GM21526 (cell line): ENCODE measurements at regions not wholly inside any gene's neighbourhood (a gene's known extent, or its start where the extent isn't known, plus 50 kb on each side); places are given as distances from the start of the nearest gene placed in this dataset.

Experiments
- ATAC-seq: cut with Tn5 transposase; IDR thresholded peaks from one replicate; pipeline ENCODE4 v1.9.1; 2021; ENCODE audit warnings: moderate library complexity; ENCODE audit not compliant: unreplicated experiment, low FRiP score

- ATAC-seq, result no peak
These were observed 74.6 kb upstream of the SPATA12 start for GRCh38 chr3:56985878-56986277.

- ATAC-seq, result no peak
These were observed 75.0 kb upstream of the SPATA12 start for GRCh38 chr3:56985460-56985859.

DNA sequence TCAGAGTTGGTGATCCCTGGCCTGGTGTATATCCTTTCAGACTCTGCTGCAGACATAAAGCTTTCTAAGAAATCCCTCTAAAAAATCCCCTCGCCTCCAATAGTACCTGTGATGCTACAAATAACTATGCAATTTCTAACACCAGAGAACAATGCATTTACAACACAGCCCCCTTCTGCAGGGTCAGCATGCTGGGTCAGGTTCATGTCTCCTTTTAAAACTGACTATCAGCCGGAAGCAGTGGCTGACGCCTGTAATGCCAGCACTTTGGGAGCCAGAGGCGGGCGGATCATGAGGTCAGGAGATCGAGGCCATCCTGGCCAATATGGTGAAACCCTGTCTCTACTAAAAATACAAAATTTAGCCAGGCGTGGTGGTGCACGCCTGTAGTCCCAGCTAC lies 77.0 kb upstream of the SPATA12 start:
- no peak for ATAC-seq

DNA sequence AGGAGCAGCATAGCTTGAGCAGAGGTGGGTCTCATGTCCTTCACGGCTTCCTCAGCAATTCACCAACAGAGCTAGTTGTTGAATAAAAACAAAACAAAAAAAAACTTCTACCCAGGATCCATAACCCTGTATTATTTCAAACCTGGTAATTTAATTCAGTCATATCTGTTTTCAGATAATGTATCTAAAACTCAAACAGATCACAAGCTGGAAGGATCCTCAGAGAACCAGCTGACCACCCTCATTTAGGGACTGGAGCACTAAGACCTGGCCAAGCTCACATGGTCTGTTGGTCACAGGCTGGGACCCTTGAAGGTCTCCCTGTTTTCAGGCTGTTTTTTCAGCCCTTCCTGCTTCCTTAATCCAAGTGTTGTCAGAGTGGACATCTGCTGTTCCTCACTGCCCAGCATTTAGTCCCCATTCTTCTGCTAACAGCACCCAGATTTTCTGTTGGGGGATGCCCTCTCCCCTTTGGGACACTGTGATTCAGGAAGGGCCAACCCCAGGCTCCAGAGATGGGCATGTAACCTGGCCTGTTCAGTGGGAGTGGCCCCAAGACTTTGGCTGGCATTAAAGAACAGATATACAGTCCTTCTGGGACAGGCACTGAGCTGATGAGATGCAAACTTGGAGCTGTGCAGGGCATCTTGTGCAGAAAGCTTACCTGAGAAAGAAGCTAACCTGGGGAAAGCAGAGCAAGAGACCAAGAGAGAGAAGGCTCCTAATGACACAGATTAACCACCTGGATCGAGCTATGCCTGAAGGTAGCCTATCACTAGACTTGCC lies 78.8 kb upstream of the SPATA12 start:
- ATAC-seq, result no peak

DNA sequence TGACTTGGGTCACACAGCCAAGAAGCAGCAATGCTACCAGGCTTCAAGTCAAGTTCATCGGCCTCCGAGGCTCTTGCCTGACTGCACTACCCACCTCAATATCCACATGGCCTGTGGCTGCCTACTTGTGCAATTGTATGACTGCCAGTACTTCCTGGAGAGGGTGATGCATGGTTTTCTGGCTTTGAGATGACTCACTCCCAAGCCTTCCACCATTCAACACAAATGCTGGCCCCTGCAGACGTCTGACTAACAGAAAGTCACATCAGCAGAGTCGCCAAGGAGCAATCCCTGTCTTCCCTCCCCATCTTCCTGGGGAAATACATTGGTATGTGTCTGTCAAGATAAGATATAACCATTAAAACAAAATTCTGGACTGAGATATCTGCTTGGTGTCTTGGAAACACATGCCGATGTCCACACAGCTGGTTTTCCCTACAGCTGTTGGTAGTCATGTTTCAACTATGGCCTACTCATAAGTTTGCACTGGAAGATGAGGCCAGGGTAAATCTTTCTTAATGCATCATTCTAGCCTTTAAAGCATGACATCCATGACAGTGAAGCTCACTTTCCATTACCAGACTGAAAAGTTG lies 79.6 kb upstream of the SPATA12 start:
- no peak for ATAC-seq

DNA sequence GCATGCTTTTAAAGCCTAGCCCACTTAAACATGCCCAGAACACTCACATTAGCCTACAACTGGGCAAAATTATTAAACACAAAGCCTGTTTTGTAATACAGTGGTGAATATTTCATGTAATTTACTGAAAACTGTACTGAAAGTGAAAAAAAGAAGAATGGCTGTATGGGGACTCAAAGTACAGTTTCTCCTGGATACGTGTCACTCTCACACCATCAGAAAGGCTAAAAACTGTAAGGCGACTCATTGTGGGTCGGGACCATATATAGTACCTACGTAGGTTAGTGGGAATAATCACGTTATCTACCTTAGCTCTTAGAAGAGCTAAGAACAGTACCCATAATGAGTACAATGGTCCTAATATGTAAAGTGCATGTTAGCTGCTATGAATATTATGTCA lies 80.2 kb upstream of the SPATA12 start:
- no peak for ATAC-seq

GRCh38 chr3:56979791-56980190 lies 80.7 kb upstream of the SPATA12 start:
- no peak for ATAC-seq

DNA sequence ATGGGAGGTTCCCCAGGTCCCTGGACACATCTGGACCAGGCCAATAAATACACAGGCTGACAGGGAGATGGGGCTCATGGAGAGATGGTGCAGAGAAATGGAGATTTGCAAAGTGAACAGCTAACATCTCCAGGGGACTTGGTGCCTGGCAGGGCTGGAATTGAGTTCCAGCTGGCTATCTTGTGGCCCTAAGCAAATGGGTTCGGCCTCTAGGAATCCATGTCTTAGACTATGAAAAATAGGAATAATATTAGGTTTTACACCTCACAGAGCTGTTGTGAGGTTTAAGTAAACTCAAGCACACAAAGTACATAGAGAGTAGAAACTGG lies 82.9 kb upstream of the SPATA12 start:
- no peak for ATAC-seq

- no peak for ATAC-seq
These were observed 83.6 kb upstream of the SPATA12 start for GRCh38 chr3:56976651-56977560.

- ATAC-seq, result no peak
These were observed 84.9 kb upstream of the SPATA12 start for GRCh38 chr3:56975567-56975966.

- no peak for ATAC-seq
These were observed 86.1 kb upstream of the SPATA12 start for GRCh38 chr3:56974247-56974930.

DNA sequence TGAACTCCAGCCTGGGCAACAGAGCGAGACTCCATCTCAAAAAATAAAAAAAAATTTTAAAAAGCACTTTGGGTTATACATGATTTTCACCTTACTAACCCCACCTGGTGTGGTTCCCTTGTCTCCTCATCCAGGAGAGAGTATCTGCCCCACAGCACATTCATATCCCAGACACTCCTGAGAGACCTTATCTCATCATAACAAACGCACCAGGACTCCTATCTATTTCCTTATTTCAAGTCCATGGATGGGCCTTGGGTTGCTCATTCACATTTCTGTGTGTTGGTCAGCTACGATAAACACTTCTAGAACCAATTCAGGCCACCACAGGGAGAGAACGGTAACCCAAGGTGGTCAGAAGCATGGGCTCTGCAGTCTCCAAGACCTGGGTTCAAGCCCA lies 88.6 kb upstream of the SPATA12 start:
- ATAC-seq, result no peak

- ATAC-seq, result no peak
These were observed 89.2 kb upstream of the SPATA12 start for GRCh38 chr3:56971261-56971660.

GRCh38 chr3:56970461-56970879 lies 90.0 kb upstream of the SPATA12 start:
- no peak for ATAC-seq

GRCh38 chr3:56969851-56970250 lies 90.6 kb upstream of the SPATA12 start:
- ATAC-seq, result no peak

GRCh38 chr3:56966509-56966908 lies 94.0 kb upstream of the SPATA12 start:
- no peak for ATAC-seq

- no peak for ATAC-seq
These were observed 94.4 kb upstream of the SPATA12 start for GRCh38 chr3:56966104-56966503.

GRCh38 chr3:56962922-56963321 lies 97.5 kb upstream of the SPATA12 start:
- no peak for ATAC-seq

DNA sequence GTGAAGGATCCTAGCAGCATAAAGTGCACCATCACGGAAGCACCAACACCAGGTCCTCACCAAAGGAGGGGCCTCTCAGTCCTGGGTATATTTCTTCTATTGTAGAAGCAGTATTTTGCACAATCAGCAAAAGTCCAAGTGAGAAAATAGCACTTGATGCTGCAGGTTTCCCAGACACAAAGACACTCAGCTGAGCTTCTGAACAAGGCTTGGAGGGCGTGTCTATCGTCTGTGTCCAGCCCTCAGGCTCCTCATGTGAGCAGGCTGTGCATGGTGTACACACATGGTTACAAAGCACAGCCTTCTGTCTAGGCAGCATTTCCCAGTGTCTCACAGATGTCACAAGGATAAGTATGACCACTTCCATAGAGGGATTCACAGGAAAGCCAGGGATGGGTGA lies 98.3 kb upstream of the SPATA12 start:
- no peak for ATAC-seq

DNA sequence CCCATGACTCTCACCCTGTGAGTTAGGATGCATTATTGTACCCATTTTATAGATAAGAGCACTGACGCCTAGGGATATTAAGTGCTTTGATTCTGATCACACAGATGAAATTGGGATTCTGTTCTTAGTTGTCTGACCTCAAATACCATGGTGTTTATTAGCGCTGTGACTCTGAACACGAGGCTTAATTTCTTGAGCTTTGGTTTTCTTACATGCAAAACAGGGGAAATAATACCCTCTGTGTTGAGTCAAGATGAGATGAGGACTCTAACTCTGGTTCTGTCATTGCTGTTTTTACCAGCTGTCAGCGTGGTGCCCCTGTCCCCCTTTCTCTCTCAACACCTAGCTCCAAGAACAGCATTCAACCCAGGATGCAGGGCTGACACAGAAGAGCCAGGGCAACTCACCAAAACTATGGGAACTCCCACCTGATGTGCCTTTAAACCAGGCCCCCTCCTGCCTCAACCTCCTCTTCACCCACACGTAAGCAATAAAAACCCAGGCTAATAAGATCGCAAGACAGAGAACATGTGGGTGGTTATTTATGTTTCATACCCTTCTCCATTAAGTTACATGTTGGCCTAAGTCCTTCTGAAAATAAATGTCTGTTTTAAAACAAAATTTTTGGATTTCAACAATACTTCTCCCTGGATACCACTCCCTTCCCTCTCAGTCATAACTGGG lies 100.1 kb upstream of the SPATA12 start:
- no peak for ATAC-seq
